Astrocyte of the spinal cord (primary cell): ENCODE measurements at regions not wholly inside any gene's neighbourhood (a gene's known extent, or its start where the extent isn't known, plus 50 kb on each side); places are given as distances from the start of the nearest gene placed in this dataset.

Experiments used
- DNase-seq: peaks from one replicate; pipeline ENCODE4 v3.0.0; 2011; ENCODE audit warnings: low read depth, low spot score
- H3K4me3 ChIP-seq: 2 replicates; pipeline ENCODE4 v1.5.1; 2011; ENCODE audit warnings: low read depth, mild to moderate bottlenecking, low read length, moderate library complexity
- CTCF ChIP-seq: IDR thresholded peaks from 2 replicates; pipeline ENCODE4 v1.5.1; 2012; ENCODE audit warnings: low read depth, mild to moderate bottlenecking, low read length, inconsistent platforms
- in situ Hi-C: cut with HindIII; loops from 2 replicates; pipeline ENCODE4 v1.10.0; 2017; ENCODE audit warnings: low sequenced_read_pairs

GRCh38 chr12:4106621-4107020 lies 166.9 kb upstream of the CCND2 start:
- H3K4me3 ChIP-seq: no peak overlapping the region
- in situ Hi-C loops: no loop called here
- TF ChIP-seq CTCF: no peak
- DNase-seq: no peak

DNA sequence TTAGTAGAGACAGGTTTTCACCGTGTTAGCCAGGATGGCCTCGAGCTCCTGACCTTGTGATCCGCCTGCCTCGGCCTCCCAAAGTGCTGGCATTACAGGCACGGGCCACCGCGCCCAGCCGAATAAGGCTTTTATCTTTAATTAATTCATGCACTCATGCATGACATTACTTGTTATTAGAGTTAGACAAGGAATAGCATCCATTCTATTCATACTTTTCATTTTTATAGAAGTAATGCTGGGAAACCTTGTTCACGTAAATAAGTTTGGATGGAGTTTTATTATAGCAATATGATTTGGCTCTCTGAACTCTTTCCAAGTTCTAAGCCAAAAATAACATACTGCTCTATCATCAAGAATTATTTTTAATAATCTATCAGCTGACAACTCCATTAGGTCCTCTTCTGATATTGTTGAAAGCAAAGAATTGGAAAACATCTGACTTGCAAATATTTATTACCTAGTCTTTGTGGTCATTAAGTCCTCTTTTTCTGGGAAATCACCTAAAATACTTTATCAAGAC lies 168.8 kb upstream of the CCND2 start:
- no peak for DNase-seq
- no peak overlapping the region for H3K4me3 ChIP-seq
- TF ChIP-seq CTCF: no peak
- in situ Hi-C loops: no loop called here

- in situ Hi-C loops: no loop called here
- no peak overlapping the region for H3K4me3 ChIP-seq
- DNase-seq: no peak
- no peak for TF ChIP-seq CTCF
Measured at GRCh38 chr12:4099276-4099675, 174.3 kb upstream of the CCND2 start.

DNA sequence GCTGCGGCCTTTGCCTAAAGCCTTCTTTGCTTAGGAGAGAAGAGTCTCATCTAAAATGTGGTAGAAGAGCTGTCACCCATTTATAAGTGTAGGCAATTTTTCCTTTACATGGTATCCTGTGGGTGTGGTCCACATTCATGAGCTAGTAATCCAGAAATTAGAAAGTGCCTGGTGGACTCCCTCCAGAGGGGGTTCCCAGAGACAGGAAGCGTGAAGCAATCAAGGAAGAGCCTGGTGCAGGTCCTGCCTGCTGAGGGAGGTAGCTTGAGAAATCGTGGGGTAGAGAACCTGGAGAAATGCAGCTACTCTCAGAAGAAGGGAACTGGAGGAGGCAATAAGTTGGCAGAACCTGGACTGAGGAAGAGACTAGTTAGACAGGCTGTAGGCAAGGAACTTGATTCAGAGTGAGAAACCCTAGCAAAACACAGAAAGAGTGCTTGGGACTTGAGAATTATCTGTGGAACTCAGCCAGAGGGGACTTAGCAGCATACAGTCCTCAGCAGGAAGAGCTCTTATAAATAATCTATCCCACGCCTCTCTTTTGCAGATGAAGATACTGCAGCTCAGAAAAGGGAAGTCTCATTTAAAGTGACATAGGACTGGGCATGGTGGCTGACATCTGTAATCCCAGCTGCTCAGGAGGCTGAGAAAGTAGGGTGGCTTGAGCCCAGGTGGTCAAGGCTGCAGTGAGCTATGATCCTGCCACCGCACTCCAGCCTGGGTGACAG lies 182.4 kb upstream of the CCND2 start:
- no peak for TF ChIP-seq CTCF
- no peak for DNase-seq
- no peak overlapping the region for H3K4me3 ChIP-seq

DNA sequence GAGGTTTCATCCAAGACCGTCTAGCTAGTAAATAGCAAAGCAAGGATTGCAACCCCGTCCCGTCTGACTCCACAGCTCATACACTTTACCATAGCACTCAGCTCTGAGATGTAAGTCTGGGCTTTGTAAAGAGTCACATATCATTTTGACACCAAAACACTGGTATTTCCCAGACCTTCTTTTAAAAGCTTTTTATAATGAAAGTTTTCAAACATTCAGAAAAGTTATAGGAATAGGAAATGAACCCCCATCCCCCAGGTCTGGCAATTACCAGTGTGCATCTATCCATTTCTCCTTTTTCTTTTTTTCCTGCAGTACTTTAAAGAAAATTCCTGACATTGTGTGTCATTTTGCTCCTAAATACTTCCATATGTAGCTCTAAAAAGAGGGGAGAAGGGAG lies 183.6 kb upstream of the CCND2 start:
- TF ChIP-seq CTCF: no peak
- in situ Hi-C loops: no loop called here
- H3K4me3 ChIP-seq: no peak overlapping the region
- DNase-seq: no peak

More for the DNA sequence above, 182.4 kb upstream of the CCND2 start:
- in situ Hi-C loops: no loop called here

- peak; percentile 39 for DNase-seq
Measured at GRCh38 chr12:4089121-4089606, 184.4 kb upstream of the CCND2 start.

More at GRCh38 chr12:4089121-4089606, 184.4 kb upstream of the CCND2 start:
- H3K4me3 ChIP-seq: no peak overlapping the region
- no peak for TF ChIP-seq CTCF
- in situ Hi-C loops: no loop called here
